ENCODE measurements at regions not wholly inside any gene's neighbourhood (a gene's known extent, or its start where the extent isn't known, plus 50 kb on each side); places are given as distances from the start of the nearest gene placed in this dataset.

DNA sequence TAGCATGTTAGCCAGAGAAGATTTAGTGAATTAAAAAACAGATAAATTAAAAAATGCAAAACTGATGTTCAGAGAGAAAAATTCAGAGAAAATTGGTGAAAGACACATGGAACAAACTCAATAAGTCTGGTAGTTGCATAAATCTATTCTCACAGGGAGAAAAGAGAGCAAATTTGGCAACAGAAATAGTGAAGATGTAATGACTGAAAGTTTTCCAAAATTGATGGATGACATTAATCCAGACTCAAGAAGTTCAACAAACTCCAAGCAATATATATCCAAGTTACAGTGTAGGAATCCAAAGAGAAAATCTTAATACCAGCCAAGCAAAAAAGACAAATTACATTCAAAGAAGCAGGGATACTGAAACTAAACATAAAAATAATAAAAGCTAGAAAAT, 302.7 kb upstream of the ARPP21 start:
- DNase-seq (ENCODE audit: low spot score): no peak
- TF ChIP-seq, protein P1, sequence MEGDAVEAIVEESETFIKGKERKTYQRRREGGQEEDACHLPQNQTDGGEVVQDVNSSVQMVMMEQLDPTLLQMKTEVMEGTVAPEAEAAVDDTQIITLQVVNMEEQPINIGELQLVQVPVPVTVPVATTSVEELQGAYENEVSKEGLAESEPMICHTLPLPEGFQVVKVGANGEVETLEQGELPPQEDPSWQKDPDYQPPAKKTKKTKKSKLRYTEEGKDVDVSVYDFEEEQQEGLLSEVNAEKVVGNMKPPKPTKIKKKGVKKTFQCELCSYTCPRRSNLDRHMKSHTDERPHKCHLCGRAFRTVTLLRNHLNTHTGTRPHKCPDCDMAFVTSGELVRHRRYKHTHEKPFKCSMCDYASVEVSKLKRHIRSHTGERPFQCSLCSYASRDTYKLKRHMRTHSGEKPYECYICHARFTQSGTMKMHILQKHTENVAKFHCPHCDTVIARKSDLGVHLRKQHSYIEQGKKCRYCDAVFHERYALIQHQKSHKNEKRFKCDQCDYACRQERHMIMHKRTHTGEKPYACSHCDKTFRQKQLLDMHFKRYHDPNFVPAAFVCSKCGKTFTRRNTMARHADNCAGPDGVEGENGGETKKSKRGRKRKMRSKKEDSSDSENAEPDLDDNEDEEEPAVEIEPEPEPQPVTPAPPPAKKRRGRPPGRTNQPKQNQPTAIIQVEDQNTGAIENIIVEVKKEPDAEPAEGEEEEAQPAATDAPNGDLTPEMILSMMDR (IDR thresholded peaks at IDR 0.05; ENCODE audit: borderline replicate concordance, control extremely low read depth, extremely low read depth, insufficient read depth, missing control alignments): no peak
- in situ Hi-C loops (cut with MboI; ENCODE audit: low sequenced_read_pairs, unreplicated experiment): no loop called here

DNA sequence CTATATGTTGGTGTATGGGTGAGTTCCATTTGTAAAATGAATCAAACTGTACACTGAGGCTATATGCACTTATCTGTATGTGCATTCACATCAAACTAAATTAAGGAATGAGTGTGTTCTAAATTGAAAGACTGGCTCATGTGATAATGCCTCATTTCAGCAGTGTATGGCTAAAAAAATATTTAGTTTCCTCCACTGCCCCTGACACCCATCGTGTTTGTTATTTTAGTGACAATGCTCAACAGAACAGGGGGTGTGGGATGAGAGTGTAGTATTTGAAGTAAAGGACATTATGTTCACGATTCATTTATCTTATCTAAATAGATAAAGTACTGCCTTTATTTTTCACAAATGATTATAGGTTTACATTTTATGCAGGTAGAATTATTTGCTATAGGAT, 301.1 kb upstream of the ARPP21 start:
- DNase-seq (ENCODE audit: low spot score): no peak
- in situ Hi-C loops (cut with MboI; ENCODE audit: low sequenced_read_pairs, unreplicated experiment): no loop called here
- TF ChIP-seq, protein P1 (IDR thresholded peaks at IDR 0.05; ENCODE audit: borderline replicate concordance, control extremely low read depth, extremely low read depth, insufficient read depth, missing control alignments): no peak

DNA sequence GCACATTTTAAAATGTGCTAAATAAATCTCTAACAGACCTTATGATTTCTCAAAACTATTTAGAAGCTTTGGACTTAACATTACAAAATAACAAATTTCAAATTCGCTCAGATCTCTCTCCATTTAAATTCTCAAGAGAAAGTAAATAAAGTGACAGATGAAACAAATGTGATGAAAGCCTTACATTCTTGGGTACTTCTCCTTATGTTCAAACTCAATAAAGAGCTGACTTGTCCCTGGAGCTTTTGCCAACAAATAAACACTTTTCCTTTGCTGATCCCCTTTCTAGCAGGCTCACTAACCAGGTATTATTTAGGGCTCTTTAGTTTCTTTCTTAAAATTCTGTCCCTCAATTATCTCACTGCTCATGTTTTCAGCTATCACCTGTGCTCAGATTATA, 259.1 kb upstream of the ARPP21 start:
- no peak for DNase-seq (ENCODE audit: low spot score)
- in situ Hi-C loops (cut with MboI; ENCODE audit: low sequenced_read_pairs, unreplicated experiment): no loop called here
- TF ChIP-seq, protein P1 (IDR thresholded peaks at IDR 0.05; ENCODE audit: borderline replicate concordance, control extremely low read depth, extremely low read depth, insufficient read depth, missing control alignments): no peak

DNA sequence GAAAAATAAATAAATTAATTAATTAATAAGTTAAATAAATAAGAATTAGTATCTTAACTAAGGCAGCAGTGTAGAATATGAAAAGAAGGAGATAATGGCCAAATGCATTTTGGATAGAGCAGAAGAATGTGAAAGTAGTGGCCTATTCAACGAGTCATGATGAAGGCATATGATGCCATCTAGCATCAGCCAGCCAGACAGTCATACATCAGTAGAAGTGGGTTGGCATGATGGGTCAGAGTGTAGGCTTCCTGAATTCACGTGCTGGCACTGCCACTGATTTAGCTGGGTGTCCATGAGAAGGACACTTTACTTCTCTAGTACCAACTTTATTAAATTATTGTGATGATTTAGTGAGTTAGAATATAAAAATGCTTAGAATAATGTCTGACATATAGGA, 256.1 kb upstream of the ARPP21 start:
- DNase-seq (ENCODE audit: low spot score): no peak

DNA sequence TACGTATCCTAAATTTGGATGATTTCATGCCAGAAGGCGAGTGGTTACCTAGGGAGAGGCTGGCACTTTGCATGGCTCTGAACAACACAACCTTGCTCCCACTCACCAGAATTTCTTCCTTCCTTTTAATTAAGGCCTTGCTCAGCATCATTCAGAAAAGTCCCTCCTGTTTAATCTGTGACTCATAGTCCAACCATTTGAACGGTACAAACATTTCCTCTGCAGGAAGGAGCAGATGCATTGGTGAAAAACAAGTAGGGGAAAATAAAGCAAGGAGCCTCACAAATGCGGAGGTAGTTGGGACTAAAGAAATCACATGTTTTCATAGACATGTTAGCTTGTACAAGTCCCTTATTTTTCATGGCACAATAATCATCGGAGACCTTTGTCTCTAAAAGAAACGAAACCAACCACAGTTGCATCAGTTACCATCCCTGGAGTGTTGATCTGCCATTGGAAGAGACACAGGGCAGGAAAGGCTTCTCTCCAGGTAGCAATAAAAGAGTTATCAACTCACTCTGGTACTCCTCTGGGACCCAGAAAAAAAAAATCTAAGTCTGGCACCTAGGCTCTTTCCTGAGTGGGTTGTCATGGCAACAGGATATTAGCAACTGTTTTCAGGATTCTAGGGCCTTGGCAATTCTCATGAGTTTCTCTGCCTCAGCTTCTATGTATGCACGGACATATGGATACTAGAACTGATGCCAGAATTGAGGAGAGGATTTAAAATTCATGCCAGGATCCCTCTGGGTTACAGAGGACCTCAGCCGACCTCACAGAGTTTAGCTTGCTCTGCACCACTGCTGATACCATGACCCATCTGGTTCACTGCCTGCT, 255.4 kb upstream of the ARPP21 start:
- in situ Hi-C loops (cut with MboI; ENCODE audit: low sequenced_read_pairs, unreplicated experiment): no loop called here
- DNase-seq (ENCODE audit: low spot score): no peak
- TF ChIP-seq, protein P1 (IDR thresholded peaks at IDR 0.05; ENCODE audit: borderline replicate concordance, control extremely low read depth, extremely low read depth, insufficient read depth, missing control alignments): no peak

More for the DNA sequence above, 256.1 kb upstream of the ARPP21 start:
- in situ Hi-C loops (cut with MboI; ENCODE audit: low sequenced_read_pairs, unreplicated experiment): no loop called here
- TF ChIP-seq, protein P1 (IDR thresholded peaks at IDR 0.05; ENCODE audit: borderline replicate concordance, control extremely low read depth, extremely low read depth, insufficient read depth, missing control alignments): no peak

DNA sequence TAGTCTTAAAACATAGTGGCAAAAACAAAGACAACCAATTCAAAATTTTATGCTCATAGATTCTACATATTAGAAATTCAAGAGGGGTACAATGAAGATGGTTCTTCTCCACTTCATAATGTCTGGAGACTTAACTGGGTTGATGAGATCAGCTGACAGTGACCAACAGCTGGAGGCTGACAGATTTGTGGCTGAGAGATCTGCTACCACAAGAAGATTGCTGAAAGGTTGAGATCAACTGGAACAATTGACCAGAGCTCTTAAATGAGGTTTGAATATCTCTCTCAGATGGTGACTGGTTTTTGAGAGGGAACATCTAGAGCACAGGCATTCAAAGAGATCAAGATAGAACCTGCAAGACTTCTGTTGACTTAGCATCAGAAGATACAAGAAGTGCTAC, 254.1 kb upstream of the ARPP21 start:
- no peak for DNase-seq (ENCODE audit: low spot score)
- in situ Hi-C loops (cut with MboI; ENCODE audit: low sequenced_read_pairs, unreplicated experiment): no loop called here
- TF ChIP-seq, protein P1 (IDR thresholded peaks at IDR 0.05; ENCODE audit: borderline replicate concordance, control extremely low read depth, extremely low read depth, insufficient read depth, missing control alignments): no peak
